A549 (cell line): ENCODE measurements at regions not wholly inside any gene's neighbourhood (a gene's known extent, or its start where the extent isn't known, plus 50 kb on each side); places are given as distances from the start of the nearest gene placed in this dataset.
"Not testable (repeated sequence)": the region's sequence is repeated elsewhere in the genome, so short reads cannot be mapped to it uniquely, and the experiment has no call there.

Experiments used
- EP300 ChIP-seq, 2 experiments: fragments of >200 bp; sonication (Bioruptor Twin); formaldehyde crosslinking; IDR thresholded peaks; 2 replicates in 1 of 2; 3 replicates in 1 of 2; pipeline ENCODE4 v1.6.1; 2016 to 2017
- HDAC2 ChIP-seq: fragments of 200-600 bp; sonication (generic); IDR thresholded peaks from 2 replicates; pipeline ENCODE4 v1.6.1; 2016
- HOXA7 ChIP-seq: fragments of 250-450 bp; sonication (Bioruptor Pico); IDR thresholded peaks from 2 replicates; pipeline ENCODE4 v1.5.0; 2020; ENCODE audit warnings: mild to moderate bottlenecking, moderate library complexity
- MAFK ChIP-seq: fragments of 450-650 bp; IDR thresholded peaks from 2 replicates; pipeline ENCODE4 v1.6.1; 2014; ENCODE audit not compliant: partially characterized antibody
- RAD21 ChIP-seq, 2 experiments: fragments of >200 bp in 1 of 2; sonication (Bioruptor Twin) in 1 of 2; formaldehyde crosslinking in 1 of 2; IDR thresholded peaks in 1 of 2; conservative IDR thresholded peaks in 1 of 2; 2 replicates in 1 of 2; 3 replicates in 1 of 2; pipeline ENCODE4 v1.6.1; 2012 to 2018; ENCODE audit warnings: inconsistent platforms in 1 of 2
- RCOR1 ChIP-seq: fragments of 150-350 bp; IDR thresholded peaks from 2 replicates; pipeline ENCODE4 v1.6.1; 2014; ENCODE audit warnings: antibody characterized with exemption, low read length, low read depth
- REST ChIP-seq: fragments of 200-600 bp; sonication (generic); IDR thresholded peaks from 2 replicates; pipeline ENCODE4 v1.6.1; 2016; ENCODE audit warnings: antibody characterized with exemption, mild to moderate bottlenecking, moderate library complexity
- ZFP36 ChIP-seq: fragments of 450-650 bp; IDR thresholded peaks from 2 replicates; pipeline ENCODE4 v1.6.1; 2014; ENCODE audit warnings: borderline replicate concordance; ENCODE audit not compliant: partially characterized antibody
- TF ChIP-seq, protein P1 (sequence below): fragments of 250-450 bp; sonication (Bioruptor Pico); IDR thresholded peaks from 2 replicates; pipeline ENCODE4 v1.5.0; 2021; ENCODE audit warnings: mild to moderate bottlenecking, moderate library complexity, borderline replicate concordance

- TF ChIP-seq MAFK; RAD21 (conservative IDR thresholded peaks at IDR 0.05 in 1 of 2, IDR thresholded peaks at IDR 0.05 in 1 of 2); RCOR1; REST; HOXA7 (CRISPR knock-in tag); ZFP36; EP300 (IDR thresholded peaks at IDR 0.05); HDAC2: not testable (repeated sequence)
- TF ChIP-seq, protein P1, sequence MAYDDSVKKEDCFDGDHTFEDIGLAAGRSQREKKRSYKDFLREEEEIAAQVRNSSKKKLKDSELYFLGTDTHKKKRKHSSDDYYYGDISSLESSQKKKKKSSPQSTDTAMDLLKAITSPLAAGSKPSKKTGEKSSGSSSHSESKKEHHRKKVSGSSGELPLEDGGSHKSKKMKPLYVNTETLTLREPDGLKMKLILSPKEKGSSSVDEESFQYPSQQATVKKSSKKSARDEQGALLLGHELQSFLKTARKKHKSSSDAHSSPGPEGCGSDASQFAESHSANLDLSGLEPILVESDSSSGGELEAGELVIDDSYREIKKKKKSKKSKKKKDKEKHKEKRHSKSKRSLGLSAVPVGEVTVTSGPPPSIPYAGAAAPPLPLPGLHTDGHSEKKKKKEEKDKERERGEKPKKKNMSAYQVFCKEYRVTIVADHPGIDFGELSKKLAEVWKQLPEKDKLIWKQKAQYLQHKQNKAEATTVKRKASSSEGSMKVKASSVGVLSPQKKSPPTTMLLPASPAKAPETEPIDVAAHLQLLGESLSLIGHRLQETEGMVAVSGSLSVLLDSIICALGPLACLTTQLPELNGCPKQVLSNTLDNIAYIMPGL = not testable (repeated sequence)
Measured at GRCh38 chr6:8832695-8833094, 397.4 kb upstream of the SLC35B3 start.
